ENCODE measurements at regions not wholly inside any gene's neighbourhood (a gene's known extent, or its start where the extent isn't known, plus 50 kb on each side); places are given as distances from the start of the nearest gene placed in this dataset.

- H3K9me3 ChIP-seq (ENCODE audit: control insufficient read depth, insufficient read depth, low read length), result peaks cover 6% of the 10 kb centered on the region; the same call in 1 of the 2 replicates
- no peak for DNase-seq (ENCODE audit: low read depth, low spot score)
- TF ChIP-seq, protein P1, sequence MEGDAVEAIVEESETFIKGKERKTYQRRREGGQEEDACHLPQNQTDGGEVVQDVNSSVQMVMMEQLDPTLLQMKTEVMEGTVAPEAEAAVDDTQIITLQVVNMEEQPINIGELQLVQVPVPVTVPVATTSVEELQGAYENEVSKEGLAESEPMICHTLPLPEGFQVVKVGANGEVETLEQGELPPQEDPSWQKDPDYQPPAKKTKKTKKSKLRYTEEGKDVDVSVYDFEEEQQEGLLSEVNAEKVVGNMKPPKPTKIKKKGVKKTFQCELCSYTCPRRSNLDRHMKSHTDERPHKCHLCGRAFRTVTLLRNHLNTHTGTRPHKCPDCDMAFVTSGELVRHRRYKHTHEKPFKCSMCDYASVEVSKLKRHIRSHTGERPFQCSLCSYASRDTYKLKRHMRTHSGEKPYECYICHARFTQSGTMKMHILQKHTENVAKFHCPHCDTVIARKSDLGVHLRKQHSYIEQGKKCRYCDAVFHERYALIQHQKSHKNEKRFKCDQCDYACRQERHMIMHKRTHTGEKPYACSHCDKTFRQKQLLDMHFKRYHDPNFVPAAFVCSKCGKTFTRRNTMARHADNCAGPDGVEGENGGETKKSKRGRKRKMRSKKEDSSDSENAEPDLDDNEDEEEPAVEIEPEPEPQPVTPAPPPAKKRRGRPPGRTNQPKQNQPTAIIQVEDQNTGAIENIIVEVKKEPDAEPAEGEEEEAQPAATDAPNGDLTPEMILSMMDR (IDR thresholded peaks at IDR 0.05; ENCODE audit: low read depth, low read length), result no peak
- H3K4me3 ChIP-seq (ENCODE audit: low read depth, low read length), result no peak overlapping the region
- CTCF ChIA-PET, result no interaction called here
- POLR2A ChIA-PET, result no interaction called here
- no peak overlapping the region for H3K27ac ChIP-seq (ENCODE audit: low read depth, low read length)
- no peaks in the 10 kb centered on the region for H3K27me3 ChIP-seq (ENCODE audit: control insufficient read depth, insufficient read depth, low read length)
Measured at GRCh38 chr2:228543117-228543516, 361.6 kb upstream of the SPHKAP start.

DNA sequence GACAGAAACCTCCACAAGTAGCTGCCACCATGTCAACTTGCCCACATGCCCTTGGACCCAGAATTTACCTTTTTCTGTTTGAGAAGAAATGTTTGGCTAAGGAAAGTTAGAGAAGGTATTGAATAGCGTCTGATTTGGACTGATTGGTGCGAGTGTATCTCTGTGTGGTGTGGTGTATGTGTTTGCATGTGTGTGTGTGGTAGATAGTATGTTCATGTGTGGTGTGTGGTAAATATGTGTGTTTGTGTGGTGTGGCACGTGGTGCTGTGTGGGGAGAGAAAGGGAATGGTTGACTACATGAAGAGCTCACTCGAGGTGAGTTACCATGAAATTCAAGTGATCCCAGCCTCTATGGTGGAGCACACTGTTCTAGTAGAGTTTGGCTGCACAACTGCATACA is 360.8 kb upstream of the SPHKAP start:
- ChIA-PET POLR2A (no interaction called here), CTCF (no interaction called here)
- Histone ChIP-seq H3K27me3 (ENCODE audit: control insufficient read depth, insufficient read depth, low read length) (no peaks in the 10 kb centered on the region), H3K27ac (ENCODE audit: low read depth, low read length) (no peak overlapping the region), H3K4me3 (ENCODE audit: low read depth, low read length) (no peak overlapping the region), H3K9me3 (ENCODE audit: control insufficient read depth, insufficient read depth, low read length) (peaks cover 5% of the 10 kb centered on the region; the same call in 1 of the 2 replicates)
- TF ChIP-seq, protein P1 (IDR thresholded peaks at IDR 0.05; ENCODE audit: low read depth, low read length), result no peak
- no peak for DNase-seq (ENCODE audit: low read depth, low spot score)

- peaks cover 3% of the 10 kb centered on the region; the same call in 1 of the 2 replicates for H3K9me3 ChIP-seq (ENCODE audit: control insufficient read depth, insufficient read depth, low read length)
- POLR2A ChIA-PET, result no interaction called here
- TF ChIP-seq, protein P1 (IDR thresholded peaks at IDR 0.05; ENCODE audit: low read depth, low read length), result no peak
- no peak for DNase-seq (ENCODE audit: low read depth, low spot score)
- H3K4me3 ChIP-seq (ENCODE audit: low read depth, low read length), result no peak overlapping the region
- H3K27ac ChIP-seq (ENCODE audit: low read depth, low read length), result no peak overlapping the region
- CTCF ChIA-PET, result no interaction called here
- no peaks in the 10 kb centered on the region for H3K27me3 ChIP-seq (ENCODE audit: control insufficient read depth, insufficient read depth, low read length)
Measured at GRCh38 chr2:228541789-228542188, 360.3 kb upstream of the SPHKAP start.

- Histone ChIP-seq H3K4me3 (ENCODE audit: low read depth, low read length) (no peak overlapping the region), H3K9me3 (ENCODE audit: control insufficient read depth, insufficient read depth, low read length) (no peaks in the 10 kb centered on the region; the same call in 1 of the 2 replicates), H3K27ac (ENCODE audit: low read depth, low read length) (no peak overlapping the region), H3K27me3 (ENCODE audit: control insufficient read depth, insufficient read depth, low read length) (no peaks in the 10 kb centered on the region)
- TF ChIP-seq, protein P1 (IDR thresholded peaks at IDR 0.05; ENCODE audit: low read depth, low read length), result no peak
- POLR2A ChIA-PET, result no interaction called here
- CTCF ChIA-PET, result no interaction called here
- no peak for DNase-seq (ENCODE audit: low read depth, low spot score)
Measured at GRCh38 chr2:228540976-228541375, 359.5 kb upstream of the SPHKAP start.

GRCh38 chr2:228535396-228535795 is 353.9 kb upstream of the SPHKAP start:
- CTCF ChIA-PET, result no interaction called here
- no peak for DNase-seq (ENCODE audit: low read depth, low spot score)
- POLR2A ChIA-PET, result no interaction called here
- no peaks in the 10 kb centered on the region for H3K27me3 ChIP-seq (ENCODE audit: control insufficient read depth, insufficient read depth, low read length)
- H3K9me3 ChIP-seq (ENCODE audit: control insufficient read depth, insufficient read depth, low read length), result peaks cover 4% of the 10 kb centered on the region; the same call in 1 of the 2 replicates
- H3K27ac ChIP-seq (ENCODE audit: low read depth, low read length), result no peak overlapping the region
- H3K4me3 ChIP-seq (ENCODE audit: low read depth, low read length), result no peak overlapping the region
- TF ChIP-seq, protein P1 (IDR thresholded peaks at IDR 0.05; ENCODE audit: low read depth, low read length), result no peak

Data from AG04450 (cell line).